ENCODE measurements at regions not wholly inside any gene's neighbourhood (a gene's known extent, or its start where the extent isn't known, plus 50 kb on each side); places are given as distances from the start of the nearest gene placed in this dataset.

DNA sequence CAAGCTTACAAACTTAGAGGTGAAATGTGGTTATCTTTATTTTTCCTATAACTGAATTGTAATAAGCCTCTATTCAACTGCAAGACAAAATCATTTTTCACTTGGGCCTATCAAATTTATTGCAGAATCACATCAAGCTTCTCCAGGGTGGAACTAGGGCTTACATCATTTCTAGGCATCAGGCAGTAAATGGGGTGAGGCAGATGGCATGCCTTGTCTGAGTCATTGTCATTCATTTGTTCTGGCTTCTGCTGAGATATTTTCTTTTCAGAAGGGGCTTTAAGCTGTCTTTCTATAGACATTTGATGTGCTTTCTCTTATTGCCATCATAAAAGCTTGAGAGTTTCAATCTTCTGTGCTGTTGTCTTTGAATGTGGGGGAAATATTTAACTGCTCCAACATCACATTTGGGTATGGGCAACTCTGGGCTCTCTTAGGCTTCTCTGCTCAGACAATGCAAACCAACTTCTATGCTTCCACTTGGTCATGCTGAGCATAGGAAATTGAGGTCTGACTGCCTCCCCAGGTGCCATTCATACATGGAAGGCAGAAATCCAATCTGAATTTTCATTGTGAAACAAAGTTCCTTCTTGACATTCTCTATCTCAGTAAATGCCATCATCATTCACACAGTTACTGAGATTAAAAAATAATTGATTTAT lies 225.8 kb upstream of the GIMD1 start:
- Histone ChIP-seq H2AFZ (ENCODE audit: low read depth, low read length) (no peak overlapping the region), H3K36me3 (ENCODE audit: control insufficient read depth, insufficient read depth, low read length) (no peaks in the 10 kb centered on the region), H3K9ac (ENCODE audit: insufficient read depth in 1 of 2, low read depth in 2 of 2, low read length in 2 of 2) (no peak overlapping the region), H3K4me2 (ENCODE audit: insufficient read depth, low read length) (no peak overlapping the region), H4K20me1 (replicated peaks; ENCODE audit: control insufficient read depth, insufficient read depth, low read length) (no peaks in the 10 kb centered on the region), H3K9me3 (replicated peaks; ENCODE audit: control insufficient read depth, insufficient read depth, low read depth, low read length) (no peaks in the 10 kb centered on the region), H3K27ac (ENCODE audit: extremely low read depth, low read depth, low read length) (no peak overlapping the region), H3K79me2 (ENCODE audit: control insufficient read depth, insufficient read depth, low read length) (no peaks in the 10 kb centered on the region), H3K4me1 (replicated peaks in 1 of 2; ENCODE audit: control insufficient read depth in 2 of 2, insufficient read depth in 2 of 2, low read length in 2 of 2) (no peaks in the 10 kb centered on the region), H3K9me1 (ENCODE audit: control insufficient read depth, insufficient read depth, low read length) (no peaks in the 10 kb centered on the region), H3K27me3 (ENCODE audit: control insufficient read depth in 2 of 2, insufficient read depth in 2 of 2, low read length in 2 of 2) (no peaks in the 10 kb centered on the region), H3K4me3 (no peak overlapping the region)
- FAIRE-seq, result no peak
- no TSS peak for BruUV-seq (replicated peaks)
- TF ChIP-seq HDGF (IDR thresholded peaks at IDR 0.05) (no peak), ZNF584 (CRISPR knock-in tag; IDR thresholded peaks at IDR 0.05; ENCODE audit: low read depth) (no peak), RFX7 (CRISPR knock-in tag; IDR thresholded peaks at IDR 0.05) (no peak), HMGXB4 (CRISPR knock-in tag; IDR thresholded peaks at IDR 0.05) (no peak), NFIC (IDR thresholded peaks at IDR 0.05) (no peak), ZNF785 (CRISPR knock-in tag; IDR thresholded peaks at IDR 0.05) (no peak), POLR2AphosphoS5 (IDR thresholded peaks at IDR 0.05; ENCODE audit: control insufficient read depth, insufficient read depth, low read depth, low read length) (no peak), ZNF76 (CRISPR knock-in tag; IDR thresholded peaks at IDR 0.05; ENCODE audit: borderline replicate concordance) (no peak), KLF16 (IDR thresholded peaks at IDR 0.05) (no peak), GATA2 (CRISPR knock-in tag; IDR thresholded peaks at IDR 0.05) (no peak), XRCC3 (IDR thresholded peaks at IDR 0.05) (no peak), SRSF3 (IDR thresholded peaks at IDR 0.05; ENCODE audit: insufficient read depth, low read length) (no peak), ZNF644 (tag; IDR thresholded peaks at IDR 0.05; ENCODE audit: low read depth) (no peak)
- TF ChIP-seq, protein P1, sequence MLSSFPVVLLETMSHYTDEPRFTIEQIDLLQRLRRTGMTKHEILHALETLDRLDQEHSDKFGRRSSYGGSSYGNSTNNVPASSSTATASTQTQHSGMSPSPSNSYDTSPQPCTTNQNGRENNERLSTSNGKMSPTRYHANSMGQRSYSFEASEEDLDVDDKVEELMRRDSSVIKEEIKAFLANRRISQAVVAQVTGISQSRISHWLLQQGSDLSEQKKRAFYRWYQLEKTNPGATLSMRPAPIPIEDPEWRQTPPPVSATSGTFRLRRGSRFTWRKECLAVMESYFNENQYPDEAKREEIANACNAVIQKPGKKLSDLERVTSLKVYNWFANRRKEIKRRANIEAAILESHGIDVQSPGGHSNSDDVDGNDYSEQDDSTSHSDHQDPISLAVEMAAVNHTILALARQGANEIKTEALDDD (IDR thresholded peaks at IDR 0.05), result no peak
- CTCF ChIA-PET (ENCODE audit: low intra/inter-chr PET ratio), result no interaction called here
- ATAC-seq, result no peak
- in situ Hi-C loops (cut with MboI) (no loop called here), intact Hi-C loops (cut with micrococcal nuclease) (no loop called here)
- POLR2A ChIA-PET, result no interaction called here
- no peak for DNase-seq (ENCODE audit: extremely low read depth in 1 of 4, low spot score in 3 of 4)
